ENCODE measurements at regions not wholly inside any gene's neighbourhood (a gene's known extent, or its start where the extent isn't known, plus 50 kb on each side); places are given as distances from the start of the nearest gene placed in this dataset.
A peak's percentile ranks its signal among the peaks of the same experiment; 100 is the strongest.

DNA sequence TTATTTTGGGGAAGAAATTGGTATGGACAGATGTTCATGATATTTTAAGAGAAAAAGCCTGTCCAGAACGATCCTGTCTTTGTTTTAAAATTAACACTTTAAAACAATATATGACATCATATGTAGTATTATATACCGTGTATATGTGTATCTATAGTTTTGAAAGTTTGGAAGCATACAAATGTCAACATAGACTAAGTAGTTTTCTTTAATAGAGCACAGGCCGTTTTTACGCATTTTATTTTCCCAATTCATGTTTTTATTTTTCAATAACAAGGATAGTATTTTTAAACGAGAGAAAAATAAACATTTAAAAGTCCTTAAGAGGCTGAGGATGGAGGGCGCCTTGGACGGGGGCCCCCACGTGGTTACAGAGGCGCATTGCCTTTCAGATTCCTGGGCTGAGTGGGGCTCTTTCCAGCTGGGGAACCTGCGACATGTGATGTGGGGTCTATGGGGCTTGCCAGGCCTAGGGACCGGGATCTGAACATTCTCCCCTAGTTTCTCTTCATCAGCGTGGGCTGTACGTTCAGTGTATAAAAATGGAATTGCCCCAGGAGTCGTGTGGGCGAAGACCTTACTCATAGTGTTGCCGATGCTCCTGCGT lies 127.8 kb upstream of the ZNF746 start:
- TF ChIP-seq, protein P1, sequence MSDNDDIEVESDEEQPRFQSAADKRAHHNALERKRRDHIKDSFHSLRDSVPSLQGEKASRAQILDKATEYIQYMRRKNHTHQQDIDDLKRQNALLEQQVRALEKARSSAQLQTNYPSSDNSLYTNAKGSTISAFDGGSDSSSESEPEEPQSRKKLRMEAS (IDR thresholded peaks at IDR 0.05): no peak
- TF ChIP-seq EP300 (IDR thresholded peaks at IDR 0.05; ENCODE audit: borderline replicate concordance): no peak
- TF ChIP-seq RAD21 (IDR thresholded peaks at IDR 0.05; ENCODE audit: low read depth): no peak
- no peak for TF ChIP-seq NFIC (IDR thresholded peaks at IDR 0.05)
- TF ChIP-seq, protein P2, sequence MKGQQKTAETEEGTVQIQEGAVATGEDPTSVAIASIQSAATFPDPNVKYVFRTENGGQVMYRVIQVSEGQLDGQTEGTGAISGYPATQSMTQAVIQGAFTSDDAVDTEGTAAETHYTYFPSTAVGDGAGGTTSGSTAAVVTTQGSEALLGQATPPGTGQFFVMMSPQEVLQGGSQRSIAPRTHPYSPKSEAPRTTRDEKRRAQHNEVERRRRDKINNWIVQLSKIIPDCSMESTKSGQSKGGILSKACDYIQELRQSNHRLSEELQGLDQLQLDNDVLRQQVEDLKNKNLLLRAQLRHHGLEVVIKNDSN (IDR thresholded peaks at IDR 0.05): no peak
- no peak for TF ChIP-seq TAF1 (IDR thresholded peaks at IDR 0.05; ENCODE audit: low read depth)
- TF ChIP-seq CREB1 (IDR thresholded peaks at IDR 0.05; ENCODE audit: low read depth): no peak
- TF ChIP-seq CEBPB (IDR thresholded peaks at IDR 0.05): no peak
- no peak for TF ChIP-seq EGR1 (IDR thresholded peaks at IDR 0.05)
- no peak for TF ChIP-seq REST (IDR thresholded peaks at IDR 0.05; ENCODE audit: low read depth)
- no peak for TF ChIP-seq ZBTB7A (IDR thresholded peaks at IDR 0.05; ENCODE audit: low read depth)
- TF ChIP-seq YY1 (IDR thresholded peaks at IDR 0.05; ENCODE audit: low read depth): no peak
- TF ChIP-seq FOXM1 (IDR thresholded peaks at IDR 0.05; ENCODE audit: borderline replicate concordance, low read depth): no peak
- no peak for TF ChIP-seq TCF12 (IDR thresholded peaks at IDR 0.05; ENCODE audit: low read depth)
- no peak for TF ChIP-seq TEAD4 (IDR thresholded peaks at IDR 0.05)

DNA sequence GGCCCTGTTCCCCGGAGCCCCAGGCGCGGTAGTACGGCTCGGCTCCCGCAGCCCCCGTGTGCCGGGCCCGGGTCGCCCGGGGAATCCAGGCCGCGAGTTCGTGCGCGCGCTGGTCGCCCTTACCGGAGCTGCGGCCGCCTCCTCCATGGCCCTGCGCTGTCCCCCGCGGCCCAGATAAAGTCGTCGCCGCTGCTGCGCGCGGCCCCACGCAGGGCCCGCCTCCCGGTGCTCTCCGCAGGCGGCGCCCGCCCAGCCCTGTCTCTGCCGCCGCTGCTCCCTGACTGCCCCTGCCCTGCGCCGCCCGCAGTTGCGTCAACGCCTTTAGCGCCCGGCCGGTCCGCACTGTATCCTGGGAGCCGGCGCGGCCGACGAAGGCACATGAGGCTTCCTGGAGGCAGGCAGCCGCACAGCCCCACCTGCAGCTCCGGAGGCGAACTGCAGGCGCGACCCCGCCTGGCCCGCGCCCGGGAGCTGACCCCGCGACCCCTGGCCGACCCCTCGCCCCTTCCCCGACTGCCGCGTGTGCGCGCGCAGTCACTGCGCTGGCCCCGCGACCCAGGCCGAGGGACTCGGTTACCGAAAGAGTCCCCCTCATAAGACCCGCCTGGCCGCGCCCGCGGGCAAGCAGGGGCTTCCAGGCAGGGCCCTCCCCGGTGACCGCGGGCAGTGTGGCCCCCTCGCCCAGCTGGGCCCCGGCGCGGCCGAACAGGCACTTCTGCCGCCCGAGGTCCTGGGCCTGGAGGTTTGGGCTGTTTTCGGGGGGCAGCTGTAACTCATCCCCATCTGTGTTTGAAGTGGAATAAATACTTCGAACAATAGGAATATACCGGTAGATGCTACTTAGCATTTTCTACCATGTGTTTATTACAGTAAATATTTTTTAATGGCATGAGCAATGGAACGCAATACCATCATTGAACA lies 127.1 kb upstream of the ZNF746 start:
- peak; percentile 100 for TF ChIP-seq ZBTB7A (IDR thresholded peaks at IDR 0.05; ENCODE audit: low read depth)
- no peak for TF ChIP-seq NFIC (IDR thresholded peaks at IDR 0.05)
- TF ChIP-seq YY1 (IDR thresholded peaks at IDR 0.05; ENCODE audit: low read depth): peak; percentile 67
- peak; percentile 74; the same call in 1 of the 2 replicates for TF ChIP-seq CEBPB (IDR thresholded peaks at IDR 0.05)
- TF ChIP-seq RAD21 (IDR thresholded peaks at IDR 0.05; ENCODE audit: low read depth): no peak
- TF ChIP-seq, protein P2 (IDR thresholded peaks at IDR 0.05): peak; percentile 68
- no peak for TF ChIP-seq EGR1 (IDR thresholded peaks at IDR 0.05)
- peak; percentile 77; the same call in 1 of the 2 replicates for TF ChIP-seq TAF1 (IDR thresholded peaks at IDR 0.05; ENCODE audit: low read depth)
- TF ChIP-seq EP300 (IDR thresholded peaks at IDR 0.05; ENCODE audit: borderline replicate concordance): no peak; the same call in 1 of the 2 replicates
- TF ChIP-seq TEAD4 (IDR thresholded peaks at IDR 0.05): no peak
- TF ChIP-seq TCF12 (IDR thresholded peaks at IDR 0.05; ENCODE audit: low read depth): peak; percentile 66; the same call in 1 of the 2 replicates
- TF ChIP-seq, protein P1 (IDR thresholded peaks at IDR 0.05): peak; percentile 89
- no peak for TF ChIP-seq CREB1 (IDR thresholded peaks at IDR 0.05; ENCODE audit: low read depth)

- TF ChIP-seq, protein P2 (IDR thresholded peaks at IDR 0.05): no peak
- TF ChIP-seq TEAD4 (IDR thresholded peaks at IDR 0.05): no peak
- TF ChIP-seq FOXM1 (IDR thresholded peaks at IDR 0.05; ENCODE audit: borderline replicate concordance, low read depth): no peak
- no peak for TF ChIP-seq RAD21 (IDR thresholded peaks at IDR 0.05; ENCODE audit: low read depth)
- no peak for TF ChIP-seq CREB1 (IDR thresholded peaks at IDR 0.05; ENCODE audit: low read depth)
- TF ChIP-seq TCF12 (IDR thresholded peaks at IDR 0.05; ENCODE audit: low read depth): no peak
- no peak for TF ChIP-seq TAF1 (IDR thresholded peaks at IDR 0.05; ENCODE audit: low read depth)
- no peak for TF ChIP-seq NFIC (IDR thresholded peaks at IDR 0.05)
- TF ChIP-seq REST (IDR thresholded peaks at IDR 0.05; ENCODE audit: low read depth): no peak
- TF ChIP-seq, protein P1 (IDR thresholded peaks at IDR 0.05): no peak
These were observed 126.4 kb upstream of the ZNF746 start for GRCh38 chr7:149624006-149624405.

DNA sequence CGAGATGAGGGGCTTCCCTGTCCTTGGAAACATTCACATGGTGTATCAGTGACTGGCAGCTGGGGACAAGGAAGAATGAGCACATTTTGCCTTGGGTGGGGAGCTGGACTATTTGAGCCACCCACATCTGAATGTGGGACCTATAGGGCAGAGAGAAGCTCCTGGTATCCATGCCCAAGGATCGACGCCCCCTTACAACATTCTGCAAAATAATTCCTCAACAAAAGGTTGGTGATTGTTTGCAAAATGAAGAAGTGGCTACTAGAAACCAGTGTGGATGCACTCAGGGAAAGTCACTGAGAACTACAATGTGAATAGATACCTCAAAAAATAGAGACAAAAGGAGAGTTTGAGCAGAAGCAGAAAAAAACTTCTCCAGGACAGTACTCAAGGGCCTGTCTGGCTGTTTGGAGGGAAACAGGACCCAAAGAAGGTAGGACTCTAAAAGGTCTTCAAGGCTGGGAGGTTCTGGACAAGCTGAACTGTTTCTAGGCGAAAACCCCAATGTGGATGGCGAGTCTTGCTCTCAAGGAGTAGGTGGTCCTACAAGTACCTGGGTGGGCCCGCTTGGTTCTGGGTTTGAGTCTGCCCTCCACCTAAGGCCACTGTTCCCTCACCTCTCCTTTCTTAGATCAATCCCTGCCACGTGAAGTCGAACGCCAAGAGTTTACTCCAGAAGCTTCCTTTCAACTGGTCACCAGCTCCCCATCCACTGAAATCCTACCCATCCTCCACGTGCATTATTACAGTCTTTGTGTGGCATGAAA lies 125.0 kb upstream of the ZNF746 start:
- TF ChIP-seq TCF12 (IDR thresholded peaks at IDR 0.05; ENCODE audit: low read depth): no peak
- no peak for TF ChIP-seq TAF1 (IDR thresholded peaks at IDR 0.05; ENCODE audit: low read depth)
- TF ChIP-seq CREB1 (IDR thresholded peaks at IDR 0.05; ENCODE audit: low read depth): no peak
- no peak for TF ChIP-seq TEAD4 (IDR thresholded peaks at IDR 0.05)
- no peak for TF ChIP-seq REST (IDR thresholded peaks at IDR 0.05; ENCODE audit: low read depth)
- no peak for TF ChIP-seq FOXM1 (IDR thresholded peaks at IDR 0.05; ENCODE audit: borderline replicate concordance, low read depth)
- TF ChIP-seq YY1 (IDR thresholded peaks at IDR 0.05; ENCODE audit: low read depth): no peak
- TF ChIP-seq EP300 (IDR thresholded peaks at IDR 0.05; ENCODE audit: borderline replicate concordance): no peak
- no peak for TF ChIP-seq ZBTB7A (IDR thresholded peaks at IDR 0.05; ENCODE audit: low read depth)
- TF ChIP-seq, protein P1 (IDR thresholded peaks at IDR 0.05): no peak
- no peak for TF ChIP-seq RAD21 (IDR thresholded peaks at IDR 0.05; ENCODE audit: low read depth)
- TF ChIP-seq NFIC (IDR thresholded peaks at IDR 0.05): no peak
- TF ChIP-seq EGR1 (IDR thresholded peaks at IDR 0.05): no peak
- no peak for TF ChIP-seq CEBPB (IDR thresholded peaks at IDR 0.05)
- TF ChIP-seq, protein P2 (IDR thresholded peaks at IDR 0.05): no peak

Data from Ishikawa (cell line).